SW 1271 (cell line): ENCODE measurements at regions not wholly inside any gene's neighbourhood (a gene's known extent, or its start where the extent isn't known, plus 50 kb on each side); places are given as distances from the start of the nearest gene placed in this dataset.

Experiments used
- DNase-seq, 2 experiments: peaks; one replicate each; lab custom pipeline; 2025; lab: John Stamatoyannopoulos, UW

DNA sequence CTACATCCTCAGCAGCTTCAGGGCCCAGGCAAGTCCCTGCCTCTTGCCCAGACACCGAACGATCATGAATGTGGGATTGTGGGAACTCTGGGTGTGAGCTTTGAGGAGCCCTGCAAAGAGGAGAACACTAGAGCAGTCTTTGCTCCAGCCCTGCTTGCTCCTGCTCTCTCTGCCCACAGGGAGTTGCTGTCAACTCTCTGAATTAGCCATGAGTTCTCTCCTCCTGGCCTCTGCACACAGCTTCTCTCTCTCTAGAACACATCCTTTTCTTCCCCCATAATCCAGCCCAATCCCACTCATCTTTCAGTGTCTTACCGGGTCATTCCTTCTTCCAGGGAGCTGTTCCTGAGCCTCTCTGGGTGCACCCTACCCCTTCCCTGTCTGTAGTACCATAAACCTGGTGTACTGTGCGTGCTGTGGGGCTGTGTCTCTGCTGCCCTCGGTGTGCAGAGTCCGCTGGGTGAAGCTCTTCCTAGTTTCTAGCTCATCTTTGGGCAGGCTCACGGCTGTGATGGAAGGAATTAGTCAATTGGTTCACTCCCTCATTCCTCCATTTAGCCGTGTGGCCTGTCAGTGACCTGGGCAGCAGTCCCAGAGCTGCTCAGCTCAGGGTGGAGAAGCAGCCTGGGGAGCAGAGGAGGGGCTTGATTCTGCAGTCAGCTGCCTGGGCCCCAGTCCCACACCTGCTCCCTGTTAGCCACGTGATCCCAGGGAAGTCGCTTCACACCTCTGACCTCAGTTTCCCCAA lies 132.9 kb upstream of the HDAC4 start:
- no peak for DNase-seq

- DNase-seq: no peak
Measured at GRCh38 chr2:239532859-239533258, 132.0 kb upstream of the HDAC4 start.

DNA sequence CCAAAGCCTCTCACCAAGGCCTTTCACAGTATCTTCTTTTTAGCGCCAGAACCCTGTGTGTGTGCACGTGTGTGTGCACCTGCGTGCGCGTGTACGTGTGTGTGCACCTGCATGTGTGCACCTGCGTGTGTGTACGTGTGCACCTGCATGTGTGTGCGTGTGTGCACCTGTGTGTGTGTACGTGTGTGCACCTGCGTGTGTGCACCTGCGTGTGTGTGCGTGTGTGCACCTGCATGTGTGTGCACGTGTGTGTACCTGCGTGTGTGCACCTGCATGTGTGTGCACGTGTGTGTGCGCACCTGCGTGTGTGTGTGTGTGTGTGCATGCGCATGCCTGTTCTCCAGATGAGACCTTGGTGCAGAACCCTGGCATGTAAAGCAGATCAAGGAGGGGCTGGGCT lies 131.4 kb upstream of the HDAC4 start:
- DNase-seq: no peak

- no peak for DNase-seq
Measured at GRCh38 chr2:239531456-239532241, 130.8 kb upstream of the HDAC4 start.

- no peak for DNase-seq
Measured at GRCh38 chr2:239530749-239531316, 130.0 kb upstream of the HDAC4 start.

GRCh38 chr2:239529313-239530015 lies 128.6 kb upstream of the HDAC4 start:
- DNase-seq: no peak

GRCh38 chr2:239528883-239529282 lies 128.1 kb upstream of the HDAC4 start:
- no peak for DNase-seq

DNA sequence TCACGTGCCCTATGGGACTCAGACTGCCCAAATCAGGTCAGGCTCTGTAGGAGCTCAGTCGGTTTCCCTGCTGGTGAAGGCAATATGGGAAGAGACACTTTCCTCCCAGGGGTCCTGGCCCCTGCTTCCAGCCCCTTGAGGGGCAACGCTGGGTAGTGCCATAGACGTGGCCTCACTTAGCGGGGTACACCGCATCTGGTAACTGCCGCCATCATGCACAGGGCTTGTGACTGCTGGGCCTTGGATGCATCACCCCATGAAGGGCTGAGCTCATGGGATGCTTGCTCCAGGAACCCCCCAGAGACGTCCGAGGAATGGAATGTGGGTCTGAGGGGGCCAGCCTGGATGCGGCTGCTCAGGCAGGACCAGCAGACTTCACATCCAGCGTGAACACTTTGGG lies 127.3 kb upstream of the HDAC4 start:
- no peak for DNase-seq

- DNase-seq: no peak
Measured at GRCh38 chr2:239526666-239527415, 126.0 kb upstream of the HDAC4 start.

DNA sequence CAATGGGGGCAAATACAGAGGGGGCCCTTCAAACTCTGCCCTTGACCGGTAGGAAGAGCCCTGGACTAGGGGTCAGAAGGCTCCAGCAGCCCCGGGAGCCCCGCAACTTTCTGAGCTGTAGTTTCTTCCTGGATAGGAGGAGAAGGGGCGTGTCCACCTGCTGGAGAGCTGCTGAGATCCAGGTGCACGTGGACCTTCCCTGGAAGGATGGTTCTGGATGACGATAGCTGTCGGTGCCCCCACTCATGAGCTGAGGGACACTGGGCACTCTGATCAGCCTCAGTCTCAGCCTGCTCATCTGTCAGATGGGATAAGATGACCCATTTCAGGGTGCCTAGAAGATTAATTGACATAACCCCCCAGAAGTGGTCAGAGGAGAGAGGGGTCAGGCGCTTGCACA lies 125.2 kb upstream of the HDAC4 start:
- DNase-seq: no peak

DNA sequence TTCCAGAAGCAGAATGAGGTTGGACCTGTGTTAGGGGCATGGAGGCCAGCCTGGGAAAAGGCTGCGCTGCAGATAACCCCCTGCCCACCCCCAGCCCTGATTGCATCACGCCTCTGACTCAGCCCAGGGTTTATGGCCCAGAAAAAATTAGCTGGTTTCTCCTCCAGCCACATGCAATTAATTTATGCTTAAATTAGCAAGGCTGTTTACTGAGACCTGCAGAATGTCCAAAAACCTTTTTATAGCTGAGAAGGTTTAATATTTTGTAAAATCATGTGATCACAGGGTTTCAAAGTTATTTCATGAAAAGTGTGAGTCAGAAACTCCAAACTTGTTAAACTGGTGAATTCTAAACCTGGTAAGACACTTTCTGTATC lies 123.1 kb upstream of the HDAC4 start:
- DNase-seq: no peak

DNA sequence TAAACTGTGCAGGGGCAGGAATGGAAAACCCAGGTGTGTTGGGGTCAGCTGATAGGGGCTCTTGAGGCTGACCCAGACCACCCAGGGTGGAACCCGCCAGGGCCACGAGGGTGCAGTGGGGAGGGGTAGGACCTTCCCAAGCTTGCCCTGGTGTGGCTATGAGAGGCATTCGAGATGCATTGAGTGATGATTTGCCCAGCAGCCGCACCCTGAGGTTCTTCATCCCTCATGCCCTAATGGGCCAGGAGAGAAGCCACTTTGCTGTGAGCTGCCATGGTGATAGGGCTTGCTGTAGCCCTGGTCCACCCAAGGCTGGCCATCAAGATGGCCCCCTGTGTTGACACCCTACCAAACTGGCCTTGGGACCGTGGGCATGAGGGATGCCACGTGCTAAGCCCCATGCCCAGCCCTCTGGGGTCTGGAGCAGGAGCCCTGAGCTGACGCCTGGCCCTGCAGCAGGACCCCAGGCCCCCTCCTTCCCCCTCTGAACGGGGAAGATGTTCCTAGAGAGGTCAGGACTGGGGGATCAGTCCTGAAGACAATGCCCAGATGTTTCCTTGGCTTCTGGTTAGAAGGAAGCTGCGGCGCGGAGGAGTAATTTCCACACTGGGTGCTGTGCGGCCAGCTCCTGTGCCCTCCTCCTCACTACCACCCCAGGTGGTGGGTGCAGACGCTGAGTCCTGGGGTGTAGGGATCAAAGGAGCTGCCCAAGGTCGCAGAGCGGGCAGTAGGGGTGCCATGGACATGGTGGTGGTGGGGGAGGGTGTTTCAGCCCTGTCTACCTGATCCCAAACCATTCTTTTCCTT lies 122.5 kb upstream of the HDAC4 start:
- no peak for DNase-seq

DNA sequence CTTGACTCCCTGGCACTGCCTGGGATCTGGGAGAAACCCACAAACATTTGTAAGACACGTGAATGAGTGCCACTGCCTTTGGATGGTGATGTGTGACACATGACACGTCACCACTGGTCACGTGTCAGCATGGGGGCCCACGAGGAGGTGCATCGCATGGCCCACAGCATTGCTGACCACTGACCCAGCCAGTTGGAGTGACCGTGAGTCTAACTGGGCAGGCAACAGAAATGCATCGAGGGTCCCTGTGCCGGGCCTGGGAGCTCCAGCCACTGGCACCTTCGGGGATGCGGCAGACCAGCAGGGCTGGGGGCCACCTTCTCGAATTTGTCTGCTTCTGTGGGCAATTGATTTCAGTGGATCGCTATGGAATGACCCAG lies 121.9 kb upstream of the HDAC4 start:
- DNase-seq: no peak

DNA sequence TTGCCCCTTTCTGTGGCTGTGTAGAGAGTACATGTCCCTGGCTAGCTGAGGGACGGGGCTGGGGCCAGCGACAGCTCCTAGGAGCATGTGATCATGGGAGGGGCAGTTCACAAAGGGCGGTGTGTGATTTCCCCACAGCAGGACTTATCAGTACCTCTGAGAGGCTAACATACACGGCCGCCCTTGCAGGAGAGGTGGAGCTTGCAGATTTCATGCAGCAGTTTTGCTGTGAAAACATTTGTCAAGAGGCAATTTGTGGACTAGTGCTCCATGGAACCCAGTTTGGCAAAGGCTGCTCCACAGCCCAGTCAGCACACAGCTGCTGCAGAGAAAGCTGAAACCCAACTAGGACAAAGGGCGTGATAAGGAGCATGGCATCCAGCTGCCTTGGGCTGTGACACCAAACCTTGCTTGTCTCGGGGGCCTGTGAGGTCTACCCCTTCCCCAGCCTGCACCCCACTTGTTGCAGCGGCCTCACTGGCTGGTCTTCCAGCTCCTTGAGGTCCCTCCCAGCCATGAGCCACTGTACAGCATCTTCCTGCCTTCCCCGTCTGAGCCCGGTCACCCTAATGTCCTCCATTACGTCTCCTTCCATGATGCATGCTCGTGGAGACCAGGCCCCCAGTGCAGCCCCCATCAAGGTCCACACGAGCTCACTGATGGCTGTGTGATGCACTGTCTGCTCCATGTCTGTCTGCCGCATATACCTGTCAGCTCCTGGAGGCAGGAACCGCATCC lies 121.4 kb upstream of the HDAC4 start:
- no peak for DNase-seq

- no peak for DNase-seq
Measured at GRCh38 chr2:239521518-239521815, 120.6 kb upstream of the HDAC4 start.

DNA sequence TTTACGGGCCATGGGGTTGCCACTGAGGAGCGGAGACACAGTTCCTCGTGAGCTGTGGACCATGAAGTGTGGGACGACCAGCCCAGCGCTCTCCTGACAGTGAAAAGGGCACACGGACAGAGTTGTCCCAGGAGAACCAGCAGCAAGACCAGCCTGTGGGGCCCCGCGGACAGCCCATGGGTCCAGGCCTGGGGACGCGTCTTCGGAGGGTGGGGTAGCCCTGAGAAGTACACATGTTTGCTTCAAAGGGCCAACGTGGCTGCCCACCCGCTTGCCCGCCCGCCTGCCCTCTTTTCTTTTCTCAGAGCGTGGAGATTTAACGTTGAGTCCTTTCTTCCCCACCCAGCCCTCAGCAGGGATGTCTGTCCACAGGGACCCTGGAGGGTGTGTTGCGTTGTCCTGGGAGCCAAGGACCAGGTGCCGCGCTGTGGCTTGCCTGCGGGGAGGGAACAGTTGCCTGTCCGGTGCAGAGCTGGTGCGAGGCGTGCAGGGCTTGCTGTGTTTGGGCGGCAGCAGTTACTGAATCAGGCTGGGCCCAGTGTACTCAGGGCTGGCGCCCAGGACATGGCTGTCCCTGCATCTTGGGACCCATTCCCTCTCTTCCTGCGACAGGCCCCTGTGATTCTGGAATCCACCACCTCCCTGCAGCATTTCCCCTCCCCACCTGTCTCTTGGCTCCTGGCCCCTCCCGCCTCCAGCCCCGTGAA lies 120.1 kb upstream of the HDAC4 start:
- DNase-seq: no peak

DNA sequence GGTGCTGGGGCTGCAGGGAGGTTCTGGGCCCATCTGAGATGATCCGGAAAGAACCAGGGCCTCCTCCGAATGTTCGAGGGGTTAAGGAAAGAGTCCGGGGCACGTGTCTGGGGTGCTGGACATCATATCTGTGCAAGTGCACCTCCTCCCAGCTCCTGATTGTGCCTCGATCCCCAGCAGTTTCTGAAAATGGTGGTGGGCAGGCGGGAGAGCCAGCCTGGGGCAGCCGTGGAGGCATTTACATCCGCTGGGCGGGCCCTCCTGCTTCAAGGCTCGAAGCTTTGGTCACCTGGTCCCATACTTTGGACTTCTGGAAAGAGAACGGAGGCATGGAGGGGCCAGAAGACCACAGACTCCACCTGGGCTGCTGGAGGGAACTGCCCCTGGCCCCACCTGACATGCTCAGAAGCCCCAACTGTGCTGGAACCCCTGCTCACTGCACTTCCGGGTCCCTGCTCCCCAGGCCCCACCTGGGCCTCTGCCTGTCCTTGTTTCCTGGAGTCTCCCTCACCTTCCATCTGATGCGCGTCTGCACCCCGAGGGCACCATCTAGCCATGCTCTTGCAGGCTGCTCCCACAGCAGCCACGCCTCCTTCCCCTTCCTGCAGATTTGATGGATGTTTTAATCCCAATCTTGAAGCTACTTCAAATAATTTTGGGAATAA lies 119.2 kb upstream of the HDAC4 start:
- no peak for DNase-seq

- no peak for DNase-seq
Measured at GRCh38 chr2:239519089-239519920, 118.5 kb upstream of the HDAC4 start.
